SK-N-MC (cell line): ENCODE measurements at regions not wholly inside any gene's neighbourhood (a gene's known extent, or its start where the extent isn't known, plus 50 kb on each side); places are given as distances from the start of the nearest gene placed in this dataset.

Experiments
- EZH2 ChIP-seq: fragments of 200-600 bp; sonication (generic); IDR thresholded peaks from one replicate; pipeline ENCODE4 v1.6.1; 2017; ENCODE audit warnings: antibody characterized with exemption
- POLR2AphosphoS5 ChIP-seq: IDR thresholded peaks from 2 replicates; pipeline ENCODE4 v1.6.1; 2012; ENCODE audit warnings: mild to moderate bottlenecking, low read depth, low read length, borderline replicate concordance

GRCh38 chr1:228992044-228992443 lies 256.8 kb downstream of the RHOU start:
- TF ChIP-seq EZH2 (no peak), POLR2AphosphoS5 (no peak)
